Uterus (tissue), 2 donors: ENCODE measurements at regions not wholly inside any gene's neighbourhood (a gene's known extent, or its start where the extent isn't known, plus 50 kb on each side); places are given as distances from the start of the nearest gene placed in this dataset.

Source experiments
- CTCF ChIP-seq, 4 experiments: fragments of 200-600 bp in 2 of 4; fragments of 450-650 bp in 2 of 4; sonication (generic) in 2 of 4; IDR thresholded peaks; one replicate each; pipeline ENCODE4 v1.5.1; 2016 to 2019; ENCODE audit warnings: antibody characterized with exemption in 4 of 4, mild to moderate bottlenecking in 2 of 4, moderate library complexity in 1 of 4
- POLR2A ChIP-seq, 2 donors: fragments of 450-650 bp; IDR thresholded peaks; one replicate each; pipeline ENCODE4 v1.6.1; 2016; ENCODE audit warnings: antibody characterized with exemption in 2 of 2, mild to moderate bottlenecking in 1 of 2, moderate library complexity in 1 of 2

GRCh38 chr4:167359711-167360110, 125.4 kb upstream of the SPOCK3 start:
- TF ChIP-seq CTCF (IDR thresholded peaks at IDR 0.05): no peak
- TF ChIP-seq POLR2A (IDR thresholded peaks at IDR 0.05): no peak
